ENCODE measurements at regions not wholly inside any gene's neighbourhood (a gene's known extent, or its start where the extent isn't known, plus 50 kb on each side); places are given as distances from the start of the nearest gene placed in this dataset.
"Not testable (repeated sequence)": the region's sequence is repeated elsewhere in the genome, so short reads cannot be mapped to it uniquely, and the experiment has no call there.

DNA sequence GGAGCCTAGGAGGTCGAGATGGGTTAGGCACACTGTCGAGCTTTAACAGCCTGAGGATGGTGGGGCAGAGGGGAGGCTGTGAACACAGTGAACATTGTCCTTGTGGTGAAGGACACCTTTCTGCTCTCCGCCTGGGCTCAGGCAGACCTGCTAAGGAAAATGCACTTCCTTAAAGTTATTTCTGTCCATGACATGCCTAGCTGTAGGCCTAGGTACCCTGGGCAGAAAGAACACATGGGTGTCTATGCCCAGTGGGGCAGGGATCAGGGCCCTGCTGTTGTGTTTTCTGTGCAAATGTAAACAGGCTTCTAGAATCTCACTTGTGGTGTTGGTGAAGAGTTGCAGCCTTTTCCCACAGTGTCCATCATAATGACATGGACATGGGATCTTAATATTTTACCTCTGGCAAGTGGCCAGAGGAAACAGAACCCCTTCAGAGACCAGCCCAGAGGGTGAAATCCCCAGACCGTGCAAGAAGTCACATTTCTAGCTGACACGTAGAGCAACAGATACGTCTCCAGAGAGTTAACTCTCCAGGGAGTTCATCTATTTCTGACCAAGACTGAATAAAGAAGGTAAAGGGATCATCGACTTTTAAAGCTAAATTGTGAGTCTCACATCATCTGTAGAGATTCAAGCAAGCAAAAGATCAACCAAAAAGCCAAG lies 79.2 kb downstream of the C9orf152 start:
- no peak for DNase-seq (ENCODE audit: extremely low spot score)
- TF ChIP-seq FOXA1 (IDR thresholded peaks at IDR 0.05) (no peak), CTBP1 (IDR thresholded peaks at IDR 0.05; ENCODE audit: borderline replicate concordance) (no peak), BHLHE40 (IDR thresholded peaks at IDR 0.05; ENCODE audit: borderline replicate concordance) (no peak), ZNF384 (IDR thresholded peaks at IDR 0.05) (no peak), LEF1 (IDR thresholded peaks at IDR 0.05; ENCODE audit: borderline replicate concordance) (no peak), ELF4 (IDR thresholded peaks at IDR 0.05) (no peak), HDGF (IDR thresholded peaks at IDR 0.05; ENCODE audit: borderline replicate concordance) (no peak)
- TF ChIP-seq, protein P1, sequence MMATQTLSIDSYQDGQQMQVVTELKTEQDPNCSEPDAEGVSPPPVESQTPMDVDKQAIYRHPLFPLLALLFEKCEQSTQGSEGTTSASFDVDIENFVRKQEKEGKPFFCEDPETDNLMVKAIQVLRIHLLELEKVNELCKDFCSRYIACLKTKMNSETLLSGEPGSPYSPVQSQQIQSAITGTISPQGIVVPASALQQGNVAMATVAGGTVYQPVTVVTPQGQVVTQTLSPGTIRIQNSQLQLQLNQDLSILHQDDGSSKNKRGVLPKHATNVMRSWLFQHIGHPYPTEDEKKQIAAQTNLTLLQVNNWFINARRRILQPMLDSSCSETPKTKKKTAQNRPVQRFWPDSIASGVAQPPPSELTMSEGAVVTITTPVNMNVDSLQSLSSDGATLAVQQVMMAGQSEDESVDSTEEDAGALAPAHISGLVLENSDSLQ (IDR thresholded peaks at IDR 0.05): no peak
- POLR2A ChIA-PET: no interaction called here
- CTCF ChIA-PET: interaction anchor here (0.6 kb wide), 1 partner anchor 357 kb away, joined by 3 read pairs; no protein-coding TSS in a partner anchor

DNA sequence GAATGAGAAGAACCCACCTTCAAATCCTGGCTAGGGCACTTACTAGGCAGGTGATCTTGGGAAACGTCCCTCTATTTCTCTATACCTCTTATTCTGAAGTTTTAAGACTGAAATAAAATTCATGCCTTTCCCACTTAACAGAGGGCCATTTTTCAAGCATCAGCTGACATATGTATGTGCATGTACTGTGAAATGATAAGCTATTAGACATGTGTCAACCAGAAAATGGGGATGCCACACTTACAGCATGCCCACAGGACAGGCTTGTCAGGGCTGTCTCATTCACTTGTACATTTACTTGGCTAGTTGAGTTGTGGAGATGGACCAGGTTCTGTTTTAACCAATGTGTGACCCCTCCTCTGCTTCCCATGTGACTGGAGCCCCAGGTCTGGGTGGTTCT lies 78.5 kb downstream of the C9orf152 start:
- ChIA-PET POLR2A (no interaction called here), CTCF (no interaction called here)
- TF ChIP-seq FOXM1 (IDR thresholded peaks at IDR 0.05; ENCODE audit: borderline replicate concordance) (no peak), FOXA1 (IDR thresholded peaks at IDR 0.05) (no peak), HDGF (IDR thresholded peaks at IDR 0.05; ENCODE audit: borderline replicate concordance) (no peak), NFRKB (IDR thresholded peaks at IDR 0.05) (no peak), CTBP1 (IDR thresholded peaks at IDR 0.05; ENCODE audit: borderline replicate concordance) (no peak), FOXK2 (IDR thresholded peaks at IDR 0.05) (no peak), SUZ12 (IDR thresholded peaks at IDR 0.05) (no peak), BHLHE40 (IDR thresholded peaks at IDR 0.05; ENCODE audit: borderline replicate concordance) (no peak), L3MBTL2 (conservative IDR thresholded peaks at IDR 0.05) (no peak), SP1 (IDR thresholded peaks at IDR 0.05) (no peak), TARDBP (IDR thresholded peaks at IDR 0.05) (no peak), LEF1 (IDR thresholded peaks at IDR 0.05; ENCODE audit: borderline replicate concordance) (no peak), ARNT (IDR thresholded peaks at IDR 0.05) (no peak), ELF4 (IDR thresholded peaks at IDR 0.05) (no peak), ZNF384 (IDR thresholded peaks at IDR 0.05) (no peak)
- TF ChIP-seq, protein P1 (IDR thresholded peaks at IDR 0.05): no peak

DNA sequence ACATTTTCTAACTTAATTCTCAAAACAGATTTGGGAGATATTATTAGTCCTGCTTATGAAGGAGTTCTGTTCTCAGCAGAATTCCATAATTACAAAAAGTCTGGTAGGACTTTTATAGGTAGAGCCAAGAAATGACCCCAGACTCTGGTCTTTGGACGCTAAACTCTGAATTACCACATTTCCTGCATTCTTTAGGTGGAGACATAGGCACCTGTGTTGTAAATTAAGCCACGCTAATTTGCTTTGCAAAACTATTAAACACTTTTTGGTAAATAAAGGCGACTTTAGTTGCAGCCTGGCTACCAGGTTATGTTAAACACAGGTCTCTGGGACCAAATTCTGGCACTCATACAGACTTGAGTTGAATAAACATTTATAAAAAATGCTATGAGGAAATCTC lies 77.7 kb downstream of the C9orf152 start:
- CTCF ChIA-PET: no interaction called here
- POLR2A ChIA-PET: no interaction called here
- TF ChIP-seq L3MBTL2 (conservative IDR thresholded peaks at IDR 0.05) (no peak), CTBP1 (IDR thresholded peaks at IDR 0.05; ENCODE audit: borderline replicate concordance) (no peak), FOXA1 (IDR thresholded peaks at IDR 0.05) (no peak), FOXM1 (IDR thresholded peaks at IDR 0.05; ENCODE audit: borderline replicate concordance) (no peak), FOXK2 (IDR thresholded peaks at IDR 0.05) (no peak), ARNT (IDR thresholded peaks at IDR 0.05) (no peak), LEF1 (IDR thresholded peaks at IDR 0.05; ENCODE audit: borderline replicate concordance) (no peak), HDGF (IDR thresholded peaks at IDR 0.05; ENCODE audit: borderline replicate concordance) (no peak)
- TF ChIP-seq, protein P1 (IDR thresholded peaks at IDR 0.05): no peak

More for the DNA sequence above, 78.5 kb downstream of the C9orf152 start:
- DNase-seq (ENCODE audit: extremely low spot score): no peak

DNA sequence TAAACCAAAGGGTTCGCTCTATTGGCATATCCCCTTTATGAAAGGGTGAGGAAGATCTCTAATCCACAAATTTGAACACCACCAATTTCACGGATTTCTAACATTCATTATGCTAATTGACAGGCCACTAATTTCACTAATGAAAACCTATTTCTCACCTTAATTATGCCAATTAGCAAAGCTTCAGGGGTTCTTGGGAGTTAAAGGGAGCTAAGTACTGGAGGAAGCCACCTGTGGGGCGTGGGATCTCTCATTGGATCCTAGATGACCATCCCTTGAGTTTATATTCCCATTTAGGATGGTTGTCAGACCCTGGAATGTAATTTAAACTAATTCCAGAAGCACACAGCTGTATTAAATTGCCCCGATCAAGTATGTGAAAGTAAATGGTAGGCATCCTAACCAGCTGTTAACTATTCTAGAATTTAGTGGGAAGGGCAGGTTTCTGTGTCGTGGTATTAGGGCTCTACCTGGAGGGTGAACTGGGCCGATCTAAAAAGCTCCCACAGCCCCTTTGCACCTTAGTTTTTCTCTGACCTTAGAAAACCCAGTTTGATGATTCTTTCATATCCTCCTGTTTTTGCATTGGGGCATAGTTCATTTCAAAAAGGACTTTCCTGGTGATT lies 77.1 kb downstream of the C9orf152 start:
- TF ChIP-seq FOXM1 (IDR thresholded peaks at IDR 0.05; ENCODE audit: borderline replicate concordance): no peak
- no peak for TF ChIP-seq CTBP1 (IDR thresholded peaks at IDR 0.05; ENCODE audit: borderline replicate concordance)
- no peak for TF ChIP-seq ELF4 (IDR thresholded peaks at IDR 0.05)
- no peak for TF ChIP-seq BHLHE40 (IDR thresholded peaks at IDR 0.05; ENCODE audit: borderline replicate concordance)
- TF ChIP-seq FOXA1 (IDR thresholded peaks at IDR 0.05): no peak
- TF ChIP-seq, protein P1 (IDR thresholded peaks at IDR 0.05): no peak
- TF ChIP-seq NFRKB (IDR thresholded peaks at IDR 0.05): no peak
- no peak for TF ChIP-seq SP1 (IDR thresholded peaks at IDR 0.05)
- TF ChIP-seq TARDBP (IDR thresholded peaks at IDR 0.05): no peak
- no peak for TF ChIP-seq ZNF384 (IDR thresholded peaks at IDR 0.05)
- no peak for TF ChIP-seq LEF1 (IDR thresholded peaks at IDR 0.05; ENCODE audit: borderline replicate concordance)
- TF ChIP-seq SUZ12 (IDR thresholded peaks at IDR 0.05): no peak
- TF ChIP-seq L3MBTL2 (conservative IDR thresholded peaks at IDR 0.05): no peak
- TF ChIP-seq HDGF (IDR thresholded peaks at IDR 0.05; ENCODE audit: borderline replicate concordance): no peak
- TF ChIP-seq FOXK2 (IDR thresholded peaks at IDR 0.05): no peak
- TF ChIP-seq ARNT (IDR thresholded peaks at IDR 0.05): no peak
- no peak for DNase-seq (ENCODE audit: extremely low spot score)
- POLR2A ChIA-PET: no interaction called here
- CTCF ChIA-PET: no interaction called here

More for the DNA sequence above, 77.7 kb downstream of the C9orf152 start:
- DNase-seq (ENCODE audit: extremely low spot score): no peak

DNA sequence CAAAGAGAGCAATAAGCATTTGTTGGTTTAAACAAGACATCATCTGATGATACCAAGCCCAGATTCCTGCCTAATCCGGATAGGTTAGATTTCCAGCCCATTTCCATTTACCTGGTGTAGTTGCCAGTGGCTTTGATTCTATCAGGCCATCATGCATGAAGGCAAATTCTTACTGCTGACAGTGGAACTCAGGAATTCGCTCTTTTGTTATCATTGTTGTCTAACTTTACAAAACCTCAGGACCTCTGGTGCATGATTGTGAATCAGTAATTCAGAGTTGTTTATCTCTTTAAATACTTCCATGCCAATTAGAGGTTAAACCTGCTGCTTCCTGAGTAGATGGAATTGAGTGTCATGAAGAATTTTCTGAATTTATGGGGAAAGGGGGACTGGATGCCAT lies 76.5 kb downstream of the C9orf152 start:
- DNase-seq (ENCODE audit: extremely low spot score): no peak
- ChIA-PET CTCF (no interaction called here), POLR2A (no interaction called here)
- TF ChIP-seq SUZ12 (IDR thresholded peaks at IDR 0.05) (no peak), HDGF (IDR thresholded peaks at IDR 0.05; ENCODE audit: borderline replicate concordance) (no peak), FOXK2 (IDR thresholded peaks at IDR 0.05) (no peak), NFRKB (IDR thresholded peaks at IDR 0.05) (no peak), ZNF384 (IDR thresholded peaks at IDR 0.05) (no peak), ELF4 (IDR thresholded peaks at IDR 0.05) (no peak)

DNA sequence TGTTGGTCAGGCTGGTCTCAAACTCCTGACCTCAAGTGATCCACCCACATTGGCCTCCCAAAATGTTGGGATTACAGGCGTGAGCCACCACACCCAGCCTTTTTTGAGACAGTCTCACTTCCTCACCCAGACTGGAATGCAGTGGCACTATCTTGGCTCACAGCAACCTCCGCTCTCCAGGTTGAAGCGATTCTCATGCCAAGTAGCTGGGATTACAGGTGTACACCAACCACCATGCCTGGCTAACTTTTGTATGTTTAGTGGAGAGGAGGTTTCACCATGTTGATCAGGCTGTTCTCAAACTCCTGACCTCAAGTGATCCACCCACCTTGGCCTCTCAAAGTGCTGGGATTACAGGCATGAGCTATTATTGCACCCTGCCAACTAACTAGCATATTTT lies 75.4 kb downstream of the C9orf152 start:
- POLR2A ChIA-PET, CTCF ChIA-PET: not testable (repeated sequence)

More for the DNA sequence above, 75.4 kb downstream of the C9orf152 start:
- DNase-seq (ENCODE audit: extremely low spot score): not testable (repeated sequence)
